ENCODE measurements at regions not wholly inside any gene's neighbourhood (a gene's known extent, or its start where the extent isn't known, plus 50 kb on each side); places are given as distances from the start of the nearest gene placed in this dataset.

DNA sequence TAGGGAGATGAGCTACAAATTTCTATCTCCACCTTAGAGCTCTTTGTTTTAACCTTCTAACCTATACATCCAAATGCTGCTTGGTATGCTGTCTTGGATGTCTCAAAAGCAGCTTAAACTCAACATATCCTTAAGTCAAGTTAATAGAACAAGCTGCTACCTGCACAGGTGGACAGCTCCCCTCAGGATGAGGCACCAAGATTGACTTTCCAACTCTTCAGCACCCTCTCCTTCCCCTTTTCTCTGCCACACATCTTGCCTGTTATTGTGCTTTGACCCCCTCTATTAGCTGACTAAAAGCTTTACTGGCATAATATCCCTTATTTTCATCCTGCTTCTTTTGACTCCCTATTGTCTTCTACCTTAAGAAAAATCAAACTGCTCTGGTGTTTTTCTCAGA is 448.1 kb upstream of the MEX3C start (continued):
- TF ChIP-seq, protein P1, sequence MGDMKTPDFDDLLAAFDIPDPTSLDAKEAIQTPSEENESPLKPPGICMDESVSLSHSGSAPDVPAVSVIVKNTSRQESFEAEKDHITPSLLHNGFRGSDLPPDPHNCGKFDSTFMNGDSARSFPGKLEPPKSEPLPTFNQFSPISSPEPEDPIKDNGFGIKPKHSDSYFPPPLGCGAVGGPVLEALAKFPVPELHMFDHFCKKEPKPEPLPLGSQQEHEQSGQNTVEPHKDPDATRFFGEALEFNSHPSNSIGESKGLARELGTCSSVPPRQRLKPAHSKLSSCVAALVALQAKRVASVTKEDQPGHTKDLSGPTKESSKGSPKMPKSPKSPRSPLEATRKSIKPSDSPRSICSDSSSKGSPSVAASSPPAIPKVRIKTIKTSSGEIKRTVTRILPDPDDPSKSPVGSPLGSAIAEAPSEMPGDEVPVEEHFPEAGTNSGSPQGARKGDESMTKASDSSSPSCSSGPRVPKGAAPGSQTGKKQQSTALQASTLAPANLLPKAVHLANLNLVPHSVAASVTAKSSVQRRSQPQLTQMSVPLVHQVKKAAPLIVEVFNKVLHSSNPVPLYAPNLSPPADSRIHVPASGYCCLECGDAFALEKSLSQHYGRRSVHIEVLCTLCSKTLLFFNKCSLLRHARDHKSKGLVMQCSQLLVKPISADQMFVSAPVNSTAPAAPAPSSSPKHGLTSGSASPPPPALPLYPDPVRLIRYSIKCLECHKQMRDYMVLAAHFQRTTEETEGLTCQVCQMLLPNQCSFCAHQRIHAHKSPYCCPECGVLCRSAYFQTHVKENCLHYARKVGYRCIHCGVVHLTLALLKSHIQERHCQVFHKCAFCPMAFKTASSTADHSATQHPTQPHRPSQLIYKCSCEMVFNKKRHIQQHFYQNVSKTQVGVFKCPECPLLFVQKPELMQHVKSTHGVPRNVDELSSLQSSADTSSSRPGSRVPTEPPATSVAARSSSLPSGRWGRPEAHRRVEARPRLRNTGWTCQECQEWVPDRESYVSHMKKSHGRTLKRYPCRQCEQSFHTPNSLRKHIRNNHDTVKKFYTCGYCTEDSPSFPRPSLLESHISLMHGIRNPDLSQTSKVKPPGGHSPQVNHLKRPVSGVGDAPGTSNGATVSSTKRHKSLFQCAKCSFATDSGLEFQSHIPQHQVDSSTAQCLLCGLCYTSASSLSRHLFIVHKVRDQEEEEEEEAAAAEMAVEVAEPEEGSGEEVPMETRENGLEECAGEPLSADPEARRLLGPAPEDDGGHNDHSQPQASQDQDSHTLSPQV (IDR thresholded peaks at IDR 0.05): no peak

DNA sequence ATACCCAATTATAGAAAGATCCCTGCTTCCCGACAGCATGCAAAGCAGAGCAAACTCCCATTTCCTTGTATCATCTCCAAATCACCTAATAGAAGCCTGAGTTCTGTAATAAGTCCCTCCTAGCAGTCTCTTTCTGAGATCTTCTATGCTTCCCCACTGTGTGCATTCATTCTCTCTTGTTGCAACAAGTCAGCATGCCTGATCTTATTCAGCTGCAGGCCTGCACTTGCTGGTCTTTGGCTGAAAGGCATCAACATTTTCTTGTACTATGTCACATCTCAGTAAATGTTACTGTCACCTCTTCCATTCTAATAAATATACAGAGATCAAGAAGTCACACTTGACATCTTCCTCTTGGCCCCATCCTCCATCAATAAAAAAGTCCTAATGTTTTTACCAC is 449.9 kb upstream of the MEX3C start:
- SMC1A ChIA-PET (ENCODE audit: uncharacterized antibody, unreplicated experiment): interaction anchor here (1.2 to 2.2 kb wide), 3 partner anchors 17 to 26 kb away, joined by 3 to 7 read pairs (median 4); no protein-coding TSS in a partner anchor
- ATAC-seq (no peak), DNase-seq (ENCODE audit: low read depth, low spot score) (no peak), FAIRE-seq (no peak)
- intact Hi-C loops (cut with micrococcal nuclease; ENCODE audit: unreplicated experiment): no loop called here
- Histone ChIP-seq H3K79me2 (ENCODE audit: control insufficient read depth, insufficient read depth, low read length) (no peaks in the 10 kb centered on the region), H3K36me3 (ENCODE audit: control insufficient read depth in 2 of 2, insufficient read depth in 2 of 2, low read length in 1 of 2) (no peaks in the 10 kb centered on the region), H3K27ac (ENCODE audit: control insufficient read depth, insufficient read depth) (no peak overlapping the region), H3K9ac (ENCODE audit: control insufficient read depth, insufficient read depth, low read length) (no peak overlapping the region), H2AFZ (ENCODE audit: control insufficient read depth, low read depth, low read length) (no peak overlapping the region), H4K20me1 (ENCODE audit: control insufficient read depth, insufficient read depth) (no peaks in the 10 kb centered on the region), H3K4me2 (ENCODE audit: control insufficient read depth, insufficient read depth) (no peak overlapping the region), H3K4me3 (no peak overlapping the region), H3K4me1 (ENCODE audit: control insufficient read depth, insufficient read depth, low read length) (no peaks in the 10 kb centered on the region), H3K27me3 (replicated peaks in 1 of 2; ENCODE audit: control insufficient read depth in 2 of 2, insufficient read depth in 2 of 2, low read length in 1 of 2) (no peaks in the 10 kb centered on the region), H3K9me3 (replicated peaks; ENCODE audit: control insufficient read depth, insufficient read depth, low read length) (no peaks in the 10 kb centered on the region)
- POLR2A ChIA-PET: interaction anchor here (0.6 kb wide), 1 partner anchor 1251 kb away, joined by 3 read pairs; no protein-coding TSS in a partner anchor
- 12% methylated on average over 1 of the region's 1 CpG for WGBS (ENCODE audit: insufficient coverage, insufficient replicate concordance, low lambda C conversion rate, missing lambda C conversion rate)
- CTCF ChIA-PET: no interaction called here
- in situ Hi-C loops (cut with MboI): no loop called here
- no TSS peak for BruUV-seq (replicated peaks)
- RAD21 ChIA-PET (ENCODE audit: unreplicated experiment): no interaction called here
- TF ChIP-seq, protein P2, sequence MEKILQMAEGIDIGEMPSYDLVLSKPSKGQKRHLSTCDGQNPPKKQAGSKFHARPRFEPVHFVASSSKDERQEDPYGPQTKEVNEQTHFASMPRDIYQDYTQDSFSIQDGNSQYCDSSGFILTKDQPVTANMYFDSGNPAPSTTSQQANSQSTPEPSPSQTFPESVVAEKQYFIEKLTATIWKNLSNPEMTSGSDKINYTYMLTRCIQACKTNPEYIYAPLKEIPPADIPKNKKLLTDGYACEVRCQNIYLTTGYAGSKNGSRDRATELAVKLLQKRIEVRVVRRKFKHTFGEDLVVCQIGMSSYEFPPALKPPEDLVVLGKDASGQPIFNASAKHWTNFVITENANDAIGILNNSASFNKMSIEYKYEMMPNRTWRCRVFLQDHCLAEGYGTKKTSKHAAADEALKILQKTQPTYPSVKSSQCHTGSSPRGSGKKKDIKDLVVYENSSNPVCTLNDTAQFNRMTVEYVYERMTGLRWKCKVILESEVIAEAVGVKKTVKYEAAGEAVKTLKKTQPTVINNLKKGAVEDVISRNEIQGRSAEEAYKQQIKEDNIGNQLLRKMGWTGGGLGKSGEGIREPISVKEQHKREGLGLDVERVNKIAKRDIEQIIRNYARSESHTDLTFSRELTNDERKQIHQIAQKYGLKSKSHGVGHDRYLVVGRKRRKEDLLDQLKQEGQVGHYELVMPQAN (conservative IDR thresholded peaks at IDR 0.05): no peak
- TF ChIP-seq HCFC1 (IDR thresholded peaks at IDR 0.05; ENCODE audit: low read length): no peak
- TF ChIP-seq, protein P3, sequence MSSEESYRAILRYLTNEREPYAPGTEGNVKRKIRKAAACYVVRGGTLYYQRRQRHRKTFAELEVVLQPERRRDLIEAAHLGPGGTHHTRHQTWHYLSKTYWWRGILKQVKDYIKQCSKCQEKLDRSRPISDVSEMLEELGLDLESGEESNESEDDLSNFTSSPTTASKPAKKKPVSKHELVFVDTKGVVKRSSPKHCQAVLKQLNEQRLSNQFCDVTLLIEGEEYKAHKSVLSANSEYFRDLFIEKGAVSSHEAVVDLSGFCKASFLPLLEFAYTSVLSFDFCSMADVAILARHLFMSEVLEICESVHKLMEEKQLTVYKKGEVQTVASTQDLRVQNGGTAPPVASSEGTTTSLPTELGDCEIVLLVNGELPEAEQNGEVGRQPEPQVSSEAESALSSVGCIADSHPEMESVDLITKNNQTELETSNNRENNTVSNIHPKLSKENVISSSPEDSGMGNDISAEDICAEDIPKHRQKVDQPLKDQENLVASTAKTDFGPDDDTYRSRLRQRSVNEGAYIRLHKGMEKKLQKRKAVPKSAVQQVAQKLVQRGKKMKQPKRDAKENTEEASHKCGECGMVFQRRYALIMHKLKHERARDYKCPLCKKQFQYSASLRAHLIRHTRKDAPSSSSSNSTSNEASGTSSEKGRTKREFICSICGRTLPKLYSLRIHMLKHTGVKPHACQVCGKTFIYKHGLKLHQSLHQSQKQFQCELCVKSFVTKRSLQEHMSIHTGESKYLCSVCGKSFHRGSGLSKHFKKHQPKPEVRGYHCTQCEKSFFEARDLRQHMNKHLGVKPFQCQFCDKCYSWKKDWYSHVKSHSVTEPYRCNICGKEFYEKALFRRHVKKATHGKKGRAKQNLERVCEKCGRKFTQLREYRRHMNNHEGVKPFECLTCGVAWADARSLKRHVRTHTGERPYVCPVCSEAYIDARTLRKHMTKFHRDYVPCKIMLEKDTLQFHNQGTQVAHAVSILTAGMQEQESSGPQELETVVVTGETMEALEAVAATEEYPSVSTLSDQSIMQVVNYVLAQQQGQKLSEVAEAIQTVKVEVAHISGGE (CRISPR knock-in tag; IDR thresholded peaks at IDR 0.05): no peak
- TF ChIP-seq IKZF1 (conservative IDR thresholded peaks at IDR 0.05): no peak
- TF ChIP-seq MYB (IDR thresholded peaks at IDR 0.05; ENCODE audit: borderline replicate concordance, low read depth, low read length): no peak
- TF ChIP-seq YBX1 (IDR thresholded peaks at IDR 0.05): no peak
- TF ChIP-seq, protein P1 (IDR thresholded peaks at IDR 0.05): no peak
- TF ChIP-seq RAD21 (IDR thresholded peaks at IDR 0.05; ENCODE audit: insufficient read depth, low read depth, low read length): no peak
- no peak for TF ChIP-seq TBL1XR1 (IDR thresholded peaks at IDR 0.05; ENCODE audit: low read depth, low read length)

Measured in GM12878 (cell line).